ENCODE measurements at regions not wholly inside any gene's neighbourhood (a gene's known extent, or its start where the extent isn't known, plus 50 kb on each side); places are given as distances from the start of the nearest gene placed in this dataset.

DNA sequence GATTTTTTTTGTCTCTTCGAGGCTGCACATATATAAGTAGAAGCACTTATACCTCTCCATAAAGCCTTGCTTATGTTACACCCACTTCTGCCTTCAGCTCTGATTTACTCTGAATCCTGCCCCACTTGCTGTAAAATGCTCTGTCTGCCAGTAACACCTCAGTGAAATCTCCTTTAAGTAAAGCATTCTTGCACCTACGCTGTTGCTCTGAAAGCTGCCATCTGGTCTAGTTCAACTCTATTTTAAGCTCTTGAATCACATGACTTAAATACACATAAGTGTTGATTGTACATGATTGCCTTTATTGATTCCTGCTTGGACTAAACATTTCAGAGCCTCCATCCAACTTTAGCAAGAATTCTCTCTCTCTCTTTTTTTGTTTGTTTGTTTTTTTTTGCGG, 609.0 kb upstream of the CELF4 start:
- TF ChIP-seq, protein P1, sequence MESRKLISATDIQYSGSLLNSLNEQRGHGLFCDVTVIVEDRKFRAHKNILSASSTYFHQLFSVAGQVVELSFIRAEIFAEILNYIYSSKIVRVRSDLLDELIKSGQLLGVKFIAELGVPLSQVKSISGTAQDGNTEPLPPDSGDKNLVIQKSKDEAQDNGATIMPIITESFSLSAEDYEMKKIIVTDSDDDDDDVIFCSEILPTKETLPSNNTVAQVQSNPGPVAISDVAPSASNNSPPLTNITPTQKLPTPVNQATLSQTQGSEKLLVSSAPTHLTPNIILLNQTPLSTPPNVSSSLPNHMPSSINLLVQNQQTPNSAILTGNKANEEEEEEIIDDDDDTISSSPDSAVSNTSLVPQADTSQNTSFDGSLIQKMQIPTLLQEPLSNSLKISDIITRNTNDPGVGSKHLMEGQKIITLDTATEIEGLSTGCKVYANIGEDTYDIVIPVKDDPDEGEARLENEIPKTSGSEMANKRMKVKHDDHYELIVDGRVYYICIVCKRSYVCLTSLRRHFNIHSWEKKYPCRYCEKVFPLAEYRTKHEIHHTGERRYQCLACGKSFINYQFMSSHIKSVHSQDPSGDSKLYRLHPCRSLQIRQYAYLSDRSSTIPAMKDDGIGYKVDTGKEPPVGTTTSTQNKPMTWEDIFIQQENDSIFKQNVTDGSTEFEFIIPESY (IDR thresholded peaks at IDR 0.05) = no peak
- TF ChIP-seq, protein P2, sequence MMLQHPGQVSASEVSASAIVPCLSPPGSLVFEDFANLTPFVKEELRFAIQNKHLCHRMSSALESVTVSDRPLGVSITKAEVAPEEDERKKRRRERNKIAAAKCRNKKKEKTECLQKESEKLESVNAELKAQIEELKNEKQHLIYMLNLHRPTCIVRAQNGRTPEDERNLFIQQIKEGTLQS (IDR thresholded peaks at IDR 0.05) = no peak
- TF ChIP-seq JUND (IDR thresholded peaks at IDR 0.05) = no peak
- TF ChIP-seq, protein P3, sequence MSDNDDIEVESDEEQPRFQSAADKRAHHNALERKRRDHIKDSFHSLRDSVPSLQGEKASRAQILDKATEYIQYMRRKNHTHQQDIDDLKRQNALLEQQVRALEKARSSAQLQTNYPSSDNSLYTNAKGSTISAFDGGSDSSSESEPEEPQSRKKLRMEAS (IDR thresholded peaks at IDR 0.05) = no peak
- TF ChIP-seq, protein P4, sequence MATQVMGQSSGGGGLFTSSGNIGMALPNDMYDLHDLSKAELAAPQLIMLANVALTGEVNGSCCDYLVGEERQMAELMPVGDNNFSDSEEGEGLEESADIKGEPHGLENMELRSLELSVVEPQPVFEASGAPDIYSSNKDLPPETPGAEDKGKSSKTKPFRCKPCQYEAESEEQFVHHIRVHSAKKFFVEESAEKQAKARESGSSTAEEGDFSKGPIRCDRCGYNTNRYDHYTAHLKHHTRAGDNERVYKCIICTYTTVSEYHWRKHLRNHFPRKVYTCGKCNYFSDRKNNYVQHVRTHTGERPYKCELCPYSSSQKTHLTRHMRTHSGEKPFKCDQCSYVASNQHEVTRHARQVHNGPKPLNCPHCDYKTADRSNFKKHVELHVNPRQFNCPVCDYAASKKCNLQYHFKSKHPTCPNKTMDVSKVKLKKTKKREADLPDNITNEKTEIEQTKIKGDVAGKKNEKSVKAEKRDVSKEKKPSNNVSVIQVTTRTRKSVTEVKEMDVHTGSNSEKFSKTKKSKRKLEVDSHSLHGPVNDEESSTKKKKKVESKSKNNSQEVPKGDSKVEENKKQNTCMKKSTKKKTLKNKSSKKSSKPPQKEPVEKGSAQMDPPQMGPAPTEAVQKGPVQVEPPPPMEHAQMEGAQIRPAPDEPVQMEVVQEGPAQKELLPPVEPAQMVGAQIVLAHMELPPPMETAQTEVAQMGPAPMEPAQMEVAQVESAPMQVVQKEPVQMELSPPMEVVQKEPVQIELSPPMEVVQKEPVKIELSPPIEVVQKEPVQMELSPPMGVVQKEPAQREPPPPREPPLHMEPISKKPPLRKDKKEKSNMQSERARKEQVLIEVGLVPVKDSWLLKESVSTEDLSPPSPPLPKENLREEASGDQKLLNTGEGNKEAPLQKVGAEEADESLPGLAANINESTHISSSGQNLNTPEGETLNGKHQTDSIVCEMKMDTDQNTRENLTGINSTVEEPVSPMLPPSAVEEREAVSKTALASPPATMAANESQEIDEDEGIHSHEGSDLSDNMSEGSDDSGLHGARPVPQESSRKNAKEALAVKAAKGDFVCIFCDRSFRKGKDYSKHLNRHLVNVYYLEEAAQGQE (IDR thresholded peaks at IDR 0.05) = no peak
- H3K27me3 ChIP-seq (ENCODE audit: control insufficient read depth in 4 of 4, insufficient read depth in 4 of 4, low read length in 3 of 4) = no peaks in the 10 kb centered on the region
- H3K9me3 ChIP-seq (ENCODE audit: control insufficient read depth in 4 of 4, low read length in 3 of 4) = no peaks in the 10 kb centered on the region
- H3K4me3 ChIP-seq (ENCODE audit: low read depth in 1 of 3, low read length in 3 of 3) = no peak overlapping the region
- H3K36me3 ChIP-seq (ENCODE audit: control insufficient read depth in 4 of 4, insufficient read depth in 3 of 4, low read depth in 1 of 4, low read length in 3 of 4) = no peaks in the 10 kb centered on the region
- H3K4me1 ChIP-seq (ENCODE audit: control insufficient read depth in 4 of 4, insufficient read depth in 4 of 4, low read length in 3 of 4) = no peaks in the 10 kb centered on the region
- no peak overlapping the region for H3K9ac ChIP-seq (ENCODE audit: low read depth in 1 of 2, low read length in 2 of 2)
- no peak for DNase-seq (ENCODE audit: low spot score)
- H3K27ac ChIP-seq (ENCODE audit: low read depth in 1 of 2, low read length in 2 of 2) = no peak overlapping the region
- 34% methylated on average over 3 of the region's 3 CpGs for WGBS

DNA sequence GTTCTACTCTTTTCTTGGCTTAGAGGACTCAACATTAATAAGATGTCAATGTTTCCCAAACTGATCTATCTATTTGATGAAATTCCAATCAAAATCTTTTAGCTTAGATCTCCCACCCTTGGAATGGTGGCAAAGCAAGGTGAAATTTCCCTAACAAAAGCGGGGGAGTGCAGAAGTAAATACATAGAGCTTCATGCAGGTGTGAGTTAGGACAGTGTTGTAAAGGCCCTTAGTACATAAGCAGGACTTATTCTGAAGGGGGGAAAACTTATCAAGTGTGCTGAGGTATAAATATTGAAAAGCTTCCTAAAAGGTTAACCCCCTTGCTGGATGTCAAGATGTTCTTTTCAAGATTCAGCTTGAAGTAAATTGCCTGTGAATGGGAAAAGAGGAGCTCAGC, 608.6 kb upstream of the CELF4 start:
- 91% methylated on average over 1 of the region's 1 CpG for WGBS
- no peak for TF ChIP-seq NR2F2 (IDR thresholded peaks at IDR 0.05)
- no peak for TF ChIP-seq FOXA2 (IDR thresholded peaks at IDR 0.05)
- no peak for TF ChIP-seq EGR1 (IDR thresholded peaks at IDR 0.05; ENCODE audit: low read depth in 2 of 2)
- no peak for TF ChIP-seq FOXA1 (IDR thresholded peaks at IDR 0.05)
- no peak for TF ChIP-seq YY1 (IDR thresholded peaks at IDR 0.05)
- no peak for TF ChIP-seq SP1 (IDR thresholded peaks at IDR 0.05)
- no peak for TF ChIP-seq RAD21 (IDR thresholded peaks at IDR 0.05)
- TF ChIP-seq, protein P1 (IDR thresholded peaks at IDR 0.05) = no peak
- no peak for TF ChIP-seq RXRA (IDR thresholded peaks at IDR 0.05)
- TF ChIP-seq GABPA (IDR thresholded peaks at IDR 0.05 in 1 of 2, conservative IDR thresholded peaks at IDR 0.05 in 1 of 2) = no peak
- TF ChIP-seq HNF4A (conservative IDR thresholded peaks at IDR 0.05) = no peak
- no peak for TF ChIP-seq JUND (IDR thresholded peaks at IDR 0.05)
- TF ChIP-seq, protein P4 (IDR thresholded peaks at IDR 0.05) = no peak
- no peak for TF ChIP-seq TAF1 (conservative IDR thresholded peaks at IDR 0.05)

More for the DNA sequence above, 608.6 kb upstream of the CELF4 start:
- Histone ChIP-seq H3K36me3 (ENCODE audit: control insufficient read depth in 4 of 4, insufficient read depth in 3 of 4, low read depth in 1 of 4, low read length in 3 of 4) (no peaks in the 10 kb centered on the region), H3K27ac (ENCODE audit: low read depth in 1 of 2, low read length in 2 of 2) (no peak overlapping the region), H3K4me3 (ENCODE audit: low read depth in 1 of 3, low read length in 3 of 3) (no peak overlapping the region), H3K9me3 (ENCODE audit: control insufficient read depth in 4 of 4, low read length in 3 of 4) (no peaks in the 10 kb centered on the region), H3K9ac (ENCODE audit: low read depth in 1 of 2, low read length in 2 of 2) (no peak overlapping the region), H3K27me3 (ENCODE audit: control insufficient read depth in 4 of 4, insufficient read depth in 4 of 4, low read length in 3 of 4) (no peaks in the 10 kb centered on the region), H3K4me1 (ENCODE audit: control insufficient read depth in 4 of 4, insufficient read depth in 4 of 4, low read length in 3 of 4) (no peaks in the 10 kb centered on the region)
- DNase-seq (ENCODE audit: low spot score) = no peak

All from liver (tissue), 7 donors.